Activated CD4-positive, alpha-beta T cell treated with anti-CD3 and anti-CD28 coated beads, Interleukin-2, amount 50 U/mL, for 16 hours (primary cell): ENCODE measurements at regions not wholly inside any gene's neighbourhood (a gene's known extent, or its start where the extent isn't known, plus 50 kb on each side); places are given as distances from the start of the nearest gene placed in this dataset.
A peak's percentile ranks its signal among the peaks of the same experiment; 100 is the strongest.

Experiments used
- DNase-seq: peaks from one replicate; pipeline ENCODE4 v3.0.0-alpha.2; 2020

- DNase-seq = no peak
These were observed 84.0 kb upstream of the AKIP1 start for GRCh38 chr11:8826901-8827560.

GRCh38 chr11:8828046-8828445 is 82.9 kb upstream of the AKIP1 start:
- DNase-seq = no peak

DNA sequence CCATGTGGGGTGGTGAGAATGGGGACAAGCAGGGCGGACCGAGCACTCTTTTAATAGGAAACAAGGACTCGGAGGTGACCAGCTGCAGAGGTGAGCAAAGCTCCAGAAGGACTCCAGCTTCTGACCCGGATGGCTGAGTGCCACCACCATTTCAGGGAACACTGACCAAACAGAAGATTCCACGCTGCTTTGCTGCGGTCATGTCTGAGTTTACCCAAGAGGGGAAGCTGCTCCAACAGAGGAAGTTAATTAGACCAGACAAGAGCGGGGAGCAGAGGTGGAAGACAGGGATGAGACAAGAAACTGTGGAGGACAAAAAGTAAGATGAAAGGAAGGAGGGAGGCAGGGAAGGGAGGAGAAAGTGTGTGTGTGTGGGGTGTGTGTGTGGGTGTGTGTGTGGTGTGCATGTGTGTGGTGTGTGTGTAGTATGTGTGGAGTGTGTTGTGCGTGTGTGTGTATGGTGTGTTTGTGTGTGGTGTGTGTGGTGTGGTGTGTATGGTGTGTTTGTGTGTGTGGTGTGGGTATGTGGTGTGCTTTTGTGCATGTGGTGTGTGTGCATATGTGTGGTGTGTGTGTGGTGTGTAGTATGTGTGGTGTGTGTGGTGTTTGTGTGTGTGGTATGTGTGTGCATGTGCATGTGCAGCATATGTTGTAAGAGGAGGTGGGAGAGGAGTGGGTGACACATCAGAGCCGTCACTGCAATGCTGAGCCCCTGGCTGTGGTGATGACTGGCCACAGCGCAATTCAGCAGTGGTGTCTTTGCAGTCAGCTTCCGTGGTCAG is 82.2 kb upstream of the AKIP1 start:
- DNase-seq = no peak

- DNase-seq = no peak
These were observed 81.4 kb upstream of the AKIP1 start for GRCh38 chr11:8829556-8829955.

DNA sequence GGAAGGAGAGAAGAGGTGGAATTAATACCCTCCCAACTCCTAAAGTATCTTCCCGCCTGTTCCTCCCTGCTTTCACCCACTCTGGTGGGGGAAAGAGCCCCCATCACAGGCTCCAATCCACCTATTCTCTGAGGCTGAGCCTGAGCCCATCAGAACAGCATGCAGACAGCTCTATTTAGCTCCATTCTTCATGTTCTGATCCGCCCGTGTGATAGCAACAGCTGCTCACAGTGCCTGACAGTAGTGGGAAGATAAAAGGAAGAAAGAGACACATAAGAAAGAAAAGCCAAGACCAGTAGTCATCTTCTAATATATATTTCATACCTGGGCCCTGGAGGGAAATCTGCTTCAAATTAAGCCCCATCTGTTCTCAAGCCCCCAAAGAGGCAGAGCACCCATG is 80.3 kb upstream of the AKIP1 start:
- DNase-seq = no peak

DNA sequence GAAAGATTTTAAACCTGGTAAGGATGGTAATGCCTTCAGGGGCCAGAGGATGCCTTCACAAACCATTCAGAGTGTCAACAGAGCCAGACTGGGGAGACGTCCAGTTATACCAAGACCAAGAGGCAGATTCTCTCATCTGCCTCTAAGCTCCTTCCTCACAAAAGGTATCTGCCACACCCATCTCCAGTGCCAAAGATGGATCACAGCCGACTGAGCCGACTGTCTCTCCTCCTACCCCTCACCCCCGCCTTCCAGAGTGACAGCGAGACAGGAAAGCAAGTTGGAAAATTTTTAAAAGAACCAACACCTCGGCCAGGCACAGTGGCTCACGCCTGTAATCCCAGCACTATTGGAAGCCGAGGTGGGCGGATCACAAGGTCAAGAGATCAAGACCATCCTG is 79.1 kb upstream of the AKIP1 start:
- DNase-seq = no peak

- DNase-seq = peak; percentile 51
These were observed 78.3 kb upstream of the AKIP1 start for GRCh38 chr11:8832571-8833260.

GRCh38 chr11:8833568-8834315 is 77.2 kb upstream of the AKIP1 start:
- DNase-seq = no peak

GRCh38 chr11:8834379-8834778 is 76.6 kb upstream of the AKIP1 start:
- no peak for DNase-seq

- DNase-seq = no peak
These were observed 72.7 kb upstream of the AKIP1 start for GRCh38 chr11:8838248-8838647.

- DNase-seq = no peak
These were observed 71.6 kb upstream of the AKIP1 start for GRCh38 chr11:8839306-8839956.

- DNase-seq = peak; percentile 18
These were observed 70.7 kb upstream of the AKIP1 start for GRCh38 chr11:8839957-8840945.

GRCh38 chr11:8841899-8842298 is 69.1 kb upstream of the AKIP1 start:
- DNase-seq = peak; percentile 11

DNA sequence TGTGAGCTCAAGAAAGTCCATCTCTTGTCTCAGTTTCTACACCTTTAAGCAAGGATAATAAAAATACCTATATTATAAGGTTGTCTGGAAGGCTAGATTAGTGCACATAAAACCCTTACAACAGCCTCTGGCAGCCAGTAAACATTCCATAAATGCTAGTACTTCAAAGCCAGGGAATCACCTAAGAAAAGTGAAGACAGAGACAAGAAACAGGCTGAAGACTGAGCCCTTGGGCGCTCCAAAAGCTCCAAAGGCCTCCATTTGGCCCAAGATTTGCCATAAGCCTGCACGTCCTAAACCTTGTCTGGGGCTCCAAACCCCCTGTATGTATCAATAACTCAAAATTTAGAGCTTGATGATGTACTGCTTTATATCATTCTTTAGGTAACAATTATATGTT is 52.2 kb upstream of the AKIP1 start:
- no peak for DNase-seq
